ENCODE measurements at regions not wholly inside any gene's neighbourhood (a gene's known extent, or its start where the extent isn't known, plus 50 kb on each side); places are given as distances from the start of the nearest gene placed in this dataset.

DNA sequence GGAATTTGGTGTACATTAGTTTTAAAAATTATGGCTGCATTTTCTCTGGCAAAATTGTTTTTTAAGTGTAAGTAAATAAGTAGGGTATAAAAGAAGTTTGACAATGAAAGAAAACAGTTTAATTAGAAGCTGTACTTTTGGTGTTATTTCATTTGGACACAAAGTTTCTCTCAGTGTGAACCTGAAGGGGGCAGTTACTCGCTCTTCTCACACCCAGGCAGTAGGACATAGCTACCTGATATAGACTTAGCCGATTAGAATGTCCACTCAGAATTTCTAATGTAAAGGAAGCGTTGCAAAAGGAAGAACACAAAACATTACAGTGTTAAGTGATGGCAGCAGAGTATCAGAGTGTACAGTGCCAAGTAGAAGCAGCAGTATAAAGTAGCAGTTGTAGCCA, 311.9 kb upstream of the TECRL start (continued):
- TF ChIP-seq, protein P1, sequence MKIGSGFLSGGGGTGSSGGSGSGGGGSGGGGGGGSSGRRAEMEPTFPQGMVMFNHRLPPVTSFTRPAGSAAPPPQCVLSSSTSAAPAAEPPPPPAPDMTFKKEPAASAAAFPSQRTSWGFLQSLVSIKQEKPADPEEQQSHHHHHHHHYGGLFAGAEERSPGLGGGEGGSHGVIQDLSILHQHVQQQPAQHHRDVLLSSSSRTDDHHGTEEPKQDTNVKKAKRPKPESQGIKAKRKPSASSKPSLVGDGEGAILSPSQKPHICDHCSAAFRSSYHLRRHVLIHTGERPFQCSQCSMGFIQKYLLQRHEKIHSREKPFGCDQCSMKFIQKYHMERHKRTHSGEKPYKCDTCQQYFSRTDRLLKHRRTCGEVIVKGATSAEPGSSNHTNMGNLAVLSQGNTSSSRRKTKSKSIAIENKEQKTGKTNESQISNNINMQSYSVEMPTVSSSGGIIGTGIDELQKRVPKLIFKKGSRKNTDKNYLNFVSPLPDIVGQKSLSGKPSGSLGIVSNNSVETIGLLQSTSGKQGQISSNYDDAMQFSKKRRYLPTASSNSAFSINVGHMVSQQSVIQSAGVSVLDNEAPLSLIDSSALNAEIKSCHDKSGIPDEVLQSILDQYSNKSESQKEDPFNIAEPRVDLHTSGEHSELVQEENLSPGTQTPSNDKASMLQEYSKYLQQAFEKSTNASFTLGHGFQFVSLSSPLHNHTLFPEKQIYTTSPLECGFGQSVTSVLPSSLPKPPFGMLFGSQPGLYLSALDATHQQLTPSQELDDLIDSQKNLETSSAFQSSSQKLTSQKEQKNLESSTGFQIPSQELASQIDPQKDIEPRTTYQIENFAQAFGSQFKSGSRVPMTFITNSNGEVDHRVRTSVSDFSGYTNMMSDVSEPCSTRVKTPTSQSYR (CRISPR knock-in tag; IDR thresholded peaks at IDR 0.05), result no peak

DNA sequence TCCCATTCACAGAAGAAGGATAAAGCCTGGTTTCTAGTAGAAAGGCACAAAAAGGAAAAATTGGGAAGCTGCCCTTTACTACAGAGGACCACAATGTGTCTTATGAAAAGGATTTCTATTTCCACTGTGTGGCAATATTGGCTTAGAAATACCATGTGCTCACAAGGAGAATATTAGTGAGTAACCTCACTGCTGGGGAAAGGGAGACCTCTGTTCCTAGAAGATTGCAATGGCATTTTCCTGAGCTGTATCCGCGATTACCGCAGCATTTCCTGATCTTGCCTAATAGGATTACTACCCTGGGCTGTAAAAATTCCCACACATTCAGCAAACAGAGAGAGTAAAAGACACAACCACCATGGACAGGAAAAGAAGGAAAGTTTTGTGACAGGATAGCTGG, 308.8 kb upstream of the TECRL start:
- ATAC-seq (peak; percentile 61), DNase-seq (ENCODE audit: low spot score) (no peak)
- peaks cover 60% of the 10 kb centered on the region for H3K4me1 Mint-ChIP-seq
- CTCF ChIA-PET, result interaction anchor here (0.6 to 1.3 kb wide), 5 partner anchors 65 to 1343 kb away, joined by 3 to 6 read pairs (median 3); no protein-coding TSS in a partner anchor
- H3K36me3 Mint-ChIP-seq, result peaks cover 46% of the 10 kb centered on the region
- H3K27me3 Mint-ChIP-seq (ENCODE audit: low read depth), result no peaks in the 10 kb centered on the region; the same call in 1 of the 2 replicates
- POLR2A ChIA-PET, result interaction anchor here (0.6 kb wide), 1 partner anchor 855 kb away, joined by 4 read pairs; no protein-coding TSS in a partner anchor
- TF ChIP-seq ZNF671 (CRISPR knock-in tag; IDR thresholded peaks at IDR 0.05) (no peak), GTF2I (CRISPR knock-in tag; conservative IDR thresholded peaks at IDR 0.05) (no peak), ZNF138 (CRISPR knock-in tag; conservative IDR thresholded peaks at IDR 0.05) (no peak)
- peaks cover 41% of the 10 kb centered on the region for H3K9me3 Mint-ChIP-seq
- H3K4me3 Mint-ChIP-seq, result no peak overlapping the region
- H3K27ac Mint-ChIP-seq, result peak overlapping the region; percentile 87; the same call in 1 of the 2 replicates

DNA sequence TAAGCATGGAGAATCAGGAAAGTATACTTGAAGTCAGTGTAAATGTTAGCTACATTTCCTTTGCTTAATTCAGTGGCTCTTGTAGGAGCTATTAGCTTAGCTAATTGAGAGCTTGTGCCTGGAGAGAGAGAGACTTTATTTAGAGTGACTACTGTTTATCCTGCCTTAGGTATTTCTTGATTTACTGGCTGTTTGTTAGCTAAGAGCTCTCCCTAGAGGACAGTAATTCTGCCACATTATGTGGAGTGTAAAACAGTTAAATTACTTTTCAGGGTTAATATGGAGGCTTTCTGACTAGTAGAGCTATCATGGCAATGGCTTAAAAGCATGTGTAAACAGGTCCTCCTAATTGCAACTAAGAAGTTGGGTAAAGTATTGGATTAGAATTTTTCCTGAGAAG, 306.5 kb upstream of the TECRL start:
- peaks cover 38% of the 10 kb centered on the region for H3K36me3 Mint-ChIP-seq
- H3K27ac Mint-ChIP-seq, result no peak overlapping the region
- no peaks in the 10 kb centered on the region; the same call in 1 of the 2 replicates for H3K27me3 Mint-ChIP-seq (ENCODE audit: low read depth)
- TF ChIP-seq, protein P2, sequence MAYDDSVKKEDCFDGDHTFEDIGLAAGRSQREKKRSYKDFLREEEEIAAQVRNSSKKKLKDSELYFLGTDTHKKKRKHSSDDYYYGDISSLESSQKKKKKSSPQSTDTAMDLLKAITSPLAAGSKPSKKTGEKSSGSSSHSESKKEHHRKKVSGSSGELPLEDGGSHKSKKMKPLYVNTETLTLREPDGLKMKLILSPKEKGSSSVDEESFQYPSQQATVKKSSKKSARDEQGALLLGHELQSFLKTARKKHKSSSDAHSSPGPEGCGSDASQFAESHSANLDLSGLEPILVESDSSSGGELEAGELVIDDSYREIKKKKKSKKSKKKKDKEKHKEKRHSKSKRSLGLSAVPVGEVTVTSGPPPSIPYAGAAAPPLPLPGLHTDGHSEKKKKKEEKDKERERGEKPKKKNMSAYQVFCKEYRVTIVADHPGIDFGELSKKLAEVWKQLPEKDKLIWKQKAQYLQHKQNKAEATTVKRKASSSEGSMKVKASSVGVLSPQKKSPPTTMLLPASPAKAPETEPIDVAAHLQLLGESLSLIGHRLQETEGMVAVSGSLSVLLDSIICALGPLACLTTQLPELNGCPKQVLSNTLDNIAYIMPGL (CRISPR knock-in tag; IDR thresholded peaks at IDR 0.05), result no peak
- TF ChIP-seq, protein P3, sequence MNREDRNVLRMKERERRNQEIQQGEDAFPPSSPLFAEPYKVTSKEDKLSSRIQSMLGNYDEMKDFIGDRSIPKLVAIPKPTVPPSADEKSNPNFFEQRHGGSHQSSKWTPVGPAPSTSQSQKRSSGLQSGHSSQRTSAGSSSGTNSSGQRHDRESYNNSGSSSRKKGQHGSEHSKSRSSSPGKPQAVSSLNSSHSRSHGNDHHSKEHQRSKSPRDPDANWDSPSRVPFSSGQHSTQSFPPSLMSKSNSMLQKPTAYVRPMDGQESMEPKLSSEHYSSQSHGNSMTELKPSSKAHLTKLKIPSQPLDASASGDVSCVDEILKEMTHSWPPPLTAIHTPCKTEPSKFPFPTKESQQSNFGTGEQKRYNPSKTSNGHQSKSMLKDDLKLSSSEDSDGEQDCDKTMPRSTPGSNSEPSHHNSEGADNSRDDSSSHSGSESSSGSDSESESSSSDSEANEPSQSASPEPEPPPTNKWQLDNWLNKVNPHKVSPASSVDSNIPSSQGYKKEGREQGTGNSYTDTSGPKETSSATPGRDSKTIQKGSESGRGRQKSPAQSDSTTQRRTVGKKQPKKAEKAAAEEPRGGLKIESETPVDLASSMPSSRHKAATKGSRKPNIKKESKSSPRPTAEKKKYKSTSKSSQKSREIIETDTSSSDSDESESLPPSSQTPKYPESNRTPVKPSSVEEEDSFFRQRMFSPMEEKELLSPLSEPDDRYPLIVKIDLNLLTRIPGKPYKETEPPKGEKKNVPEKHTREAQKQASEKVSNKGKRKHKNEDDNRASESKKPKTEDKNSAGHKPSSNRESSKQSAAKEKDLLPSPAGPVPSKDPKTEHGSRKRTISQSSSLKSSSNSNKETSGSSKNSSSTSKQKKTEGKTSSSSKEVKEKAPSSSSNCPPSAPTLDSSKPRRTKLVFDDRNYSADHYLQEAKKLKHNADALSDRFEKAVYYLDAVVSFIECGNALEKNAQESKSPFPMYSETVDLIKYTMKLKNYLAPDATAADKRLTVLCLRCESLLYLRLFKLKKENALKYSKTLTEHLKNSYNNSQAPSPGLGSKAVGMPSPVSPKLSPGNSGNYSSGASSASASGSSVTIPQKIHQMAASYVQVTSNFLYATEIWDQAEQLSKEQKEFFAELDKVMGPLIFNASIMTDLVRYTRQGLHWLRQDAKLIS (CRISPR knock-in tag; IDR thresholded peaks at IDR 0.05; ENCODE audit: borderline replicate concordance), result no peak
- peaks cover 41% of the 10 kb centered on the region for H3K9me3 Mint-ChIP-seq
- ChIA-PET CTCF (interaction anchor here (0.9 kb wide), 1 partner anchor 66 kb away, joined by 3 read pairs; no protein-coding TSS in a partner anchor), POLR2A (no interaction called here)
- ATAC-seq, result no peak
- peaks cover 55% of the 10 kb centered on the region for H3K4me1 Mint-ChIP-seq
- no peak for DNase-seq (ENCODE audit: low spot score)
- no peak overlapping the region for H3K4me3 Mint-ChIP-seq

DNA sequence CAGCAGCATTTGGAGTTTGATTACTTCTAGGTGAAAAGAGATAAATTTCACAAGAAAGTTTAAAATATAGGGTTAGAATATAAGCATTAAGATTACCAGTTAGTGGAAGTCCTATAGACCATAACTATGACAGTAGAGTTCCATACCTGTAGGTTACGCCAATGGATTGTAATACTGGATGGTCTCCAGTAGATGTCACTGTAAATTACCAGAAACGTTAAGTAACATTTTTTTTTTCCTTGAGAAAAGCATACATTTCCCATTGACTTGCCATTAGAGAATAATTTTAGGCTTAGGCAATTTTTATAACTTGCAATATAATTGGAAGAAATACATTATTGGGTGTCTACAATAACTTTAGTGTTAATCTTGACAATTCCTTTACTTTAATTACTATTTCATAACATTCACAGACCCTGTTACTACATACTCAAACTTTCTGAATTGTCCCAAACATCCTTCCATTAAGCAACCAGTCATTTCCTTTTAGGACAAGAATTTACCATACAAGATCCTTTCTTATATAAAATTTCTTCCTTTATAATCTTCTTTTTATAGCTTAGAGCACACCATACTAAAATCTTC, 304.1 kb upstream of the TECRL start:
- Mint-ChIP-seq H3K4me3 (no peak overlapping the region), H3K27me3 (ENCODE audit: low read depth) (no peaks in the 10 kb centered on the region; the same call in 1 of the 2 replicates), H3K4me1 (peaks cover 36% of the 10 kb centered on the region), H3K36me3 (peaks cover 17% of the 10 kb centered on the region), H3K27ac (0 out of 2 replicates have a peak overlapping the region, but pooled peaks have one; percentile 6), H3K9me3 (peaks cover 20% of the 10 kb centered on the region)
- TF ChIP-seq, protein P4, sequence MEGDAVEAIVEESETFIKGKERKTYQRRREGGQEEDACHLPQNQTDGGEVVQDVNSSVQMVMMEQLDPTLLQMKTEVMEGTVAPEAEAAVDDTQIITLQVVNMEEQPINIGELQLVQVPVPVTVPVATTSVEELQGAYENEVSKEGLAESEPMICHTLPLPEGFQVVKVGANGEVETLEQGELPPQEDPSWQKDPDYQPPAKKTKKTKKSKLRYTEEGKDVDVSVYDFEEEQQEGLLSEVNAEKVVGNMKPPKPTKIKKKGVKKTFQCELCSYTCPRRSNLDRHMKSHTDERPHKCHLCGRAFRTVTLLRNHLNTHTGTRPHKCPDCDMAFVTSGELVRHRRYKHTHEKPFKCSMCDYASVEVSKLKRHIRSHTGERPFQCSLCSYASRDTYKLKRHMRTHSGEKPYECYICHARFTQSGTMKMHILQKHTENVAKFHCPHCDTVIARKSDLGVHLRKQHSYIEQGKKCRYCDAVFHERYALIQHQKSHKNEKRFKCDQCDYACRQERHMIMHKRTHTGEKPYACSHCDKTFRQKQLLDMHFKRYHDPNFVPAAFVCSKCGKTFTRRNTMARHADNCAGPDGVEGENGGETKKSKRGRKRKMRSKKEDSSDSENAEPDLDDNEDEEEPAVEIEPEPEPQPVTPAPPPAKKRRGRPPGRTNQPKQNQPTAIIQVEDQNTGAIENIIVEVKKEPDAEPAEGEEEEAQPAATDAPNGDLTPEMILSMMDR (IDR thresholded peaks at IDR 0.05), result peak; percentile 63
- no peak for TF ChIP-seq GTF2I (CRISPR knock-in tag; conservative IDR thresholded peaks at IDR 0.05)
- POLR2A ChIA-PET, result no interaction called here
- no peak for DNase-seq (ENCODE audit: low spot score)
- CTCF ChIA-PET, result no interaction called here
- peak; percentile 82 for ATAC-seq
